Smooth muscle cell (in vitro differentiated cells): ENCODE measurements at regions not wholly inside any gene's neighbourhood (a gene's known extent, or its start where the extent isn't known, plus 50 kb on each side); places are given as distances from the start of the nearest gene placed in this dataset.

Experiments used
- DNase-seq: peaks from one replicate; lab custom pipeline; 2025; ENCODE audit not compliant: unreplicated experiment; lab: John Stamatoyannopoulos, UW
- H2AFZ ChIP-seq: fragments of 200-600 bp; sonication (generic); 2 replicates; pipeline ENCODE4 v1.6.0; 2016; ENCODE audit warnings: antibody characterized with exemption, low read depth, mild to moderate bottlenecking
- H3F3A ChIP-seq: fragments of 200-600 bp; sonication (generic); 2 replicates; pipeline ENCODE4 v1.6.0; 2017; ENCODE audit warnings: antibody characterized with exemption, low read depth
- H3K27ac ChIP-seq: fragments of 200-600 bp; sonication (generic); 2 replicates; pipeline ENCODE4 v1.5.1; 2016; ENCODE audit warnings: low read depth, mild to moderate bottlenecking
- H3K27me3 ChIP-seq: fragments of 200-600 bp; sonication (generic); 2 replicates; pipeline ENCODE4 v1.6.1; 2016; ENCODE audit warnings: low read depth, mild to moderate bottlenecking
- H3K36me3 ChIP-seq: fragments of 200-600 bp; sonication (generic); 2 replicates; pipeline ENCODE4 v1.5.1; 2016; ENCODE audit warnings: low read depth
- H3K4me1 ChIP-seq: fragments of 200-600 bp; sonication (generic); 2 replicates; pipeline ENCODE4 v1.5.1; 2016; ENCODE audit warnings: low read depth
- H3K4me2 ChIP-seq: fragments of 200-600 bp; sonication (generic); 2 replicates; pipeline ENCODE4 v1.6.0; 2016; ENCODE audit warnings: mild to moderate bottlenecking
- H3K4me3 ChIP-seq: fragments of 200-600 bp; sonication (generic); 2 replicates; pipeline ENCODE4 v1.5.1; 2016; ENCODE audit warnings: mild to moderate bottlenecking
- H3K79me2 ChIP-seq: fragments of 200-600 bp; sonication (generic); 2 replicates; pipeline ENCODE4 v1.6.0; 2016; ENCODE audit warnings: low read depth, mild to moderate bottlenecking
- H3K9ac ChIP-seq: fragments of 200-600 bp; sonication (generic); 2 replicates; pipeline ENCODE4 v1.6.0; 2016; ENCODE audit warnings: low read depth
- H3K9me3 ChIP-seq: fragments of 200-600 bp; sonication (generic); replicated peaks from 2 replicates; pipeline ENCODE4 v1.5.1; 2016; ENCODE audit warnings: low read depth
- H4K20me1 ChIP-seq: fragments of 200-600 bp; sonication (generic); 2 replicates; pipeline ENCODE4 v1.6.0; 2016; ENCODE audit warnings: low read depth
- CTCF ChIP-seq: fragments of 200-600 bp; sonication (generic); IDR thresholded peaks from 2 replicates; pipeline ENCODE4 v1.5.1; 2017; ENCODE audit warnings: borderline replicate concordance, mild to moderate bottlenecking, antibody characterized with exemption; ENCODE audit not compliant: insufficient read depth, poor library complexity, severe bottlenecking
- WGBS: methylation state at CpG from one replicate; pipeline ENCODE4 v1.1.7; 2016; ENCODE audit warnings: low lambda C conversion rate; 5-methylcytosine and 5-hydroxymethylcytosine counted together

GRCh38 chr3:67832817-67833216 is 178.4 kb upstream of the SUCLG2 start:
- no peaks in the 10 kb centered on the region for H3K36me3 ChIP-seq
- TF ChIP-seq CTCF: no peak
- no peak overlapping the region for H3K27ac ChIP-seq
- DNase-seq: no peak
- no peaks in the 10 kb centered on the region for H3K27me3 ChIP-seq
- H3K9me3 ChIP-seq: no peaks in the 10 kb centered on the region
- H4K20me1 ChIP-seq: no peaks in the 10 kb centered on the region
- WGBS: 76% methylated on average over 1 of the region's 1 CpG
- H3K4me1 ChIP-seq: peaks cover 9% of the 10 kb centered on the region
- no peak overlapping the region for H3K4me3 ChIP-seq
- H3K4me2 ChIP-seq: no peak overlapping the region
- H3K79me2 ChIP-seq: no peaks in the 10 kb centered on the region
- no peaks in the 10 kb centered on the region for H3F3A ChIP-seq
- H2AFZ ChIP-seq: no peak overlapping the region
- no peak overlapping the region for H3K9ac ChIP-seq

DNA sequence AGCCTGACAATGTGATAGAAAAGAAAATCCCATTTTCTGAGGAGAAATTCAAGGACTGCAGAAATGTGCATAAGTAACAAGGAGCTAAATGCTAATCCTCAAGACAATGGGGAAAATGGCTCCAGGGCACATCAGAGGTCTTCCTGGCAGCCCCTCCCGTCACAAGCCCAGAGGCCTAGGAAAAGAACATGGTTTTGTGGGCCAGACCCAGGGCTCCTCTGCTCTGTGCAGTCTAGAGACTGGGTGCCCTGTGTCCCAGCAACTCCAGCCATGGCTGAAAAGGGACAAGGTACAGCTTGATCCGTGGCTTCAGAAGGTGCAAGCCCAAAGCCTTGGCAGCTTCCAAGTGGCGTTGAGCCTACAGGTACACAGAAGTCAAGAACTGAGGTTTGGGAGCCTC is 176.8 kb upstream of the SUCLG2 start:
- Histone ChIP-seq H2AFZ (no peak overlapping the region), H3K9me3 (no peaks in the 10 kb centered on the region)

GRCh38 chr3:67828486-67829010 is 174.1 kb upstream of the SUCLG2 start:
- peaks cover 9% of the 10 kb centered on the region for H3K4me1 ChIP-seq
- no peak for TF ChIP-seq CTCF
- WGBS: 97% methylated on average over 1 of the region's 1 CpG

More for the DNA sequence above, 176.8 kb upstream of the SUCLG2 start:
- Histone ChIP-seq H3K4me1 (peaks cover 9% of the 10 kb centered on the region), H3K27ac (no peak overlapping the region), H3F3A (no peaks in the 10 kb centered on the region), H3K36me3 (no peaks in the 10 kb centered on the region), H3K4me3 (no peak overlapping the region), H3K4me2 (no peak overlapping the region), H3K27me3 (no peaks in the 10 kb centered on the region), H3K79me2 (no peaks in the 10 kb centered on the region), H3K9ac (no peak overlapping the region), H4K20me1 (no peaks in the 10 kb centered on the region)
- 83% methylated on average over 3 of the region's 3 CpGs for WGBS
- no peak for TF ChIP-seq CTCF
- DNase-seq: no peak

GRCh38 chr3:67821135-67821534 is 166.7 kb upstream of the SUCLG2 start:
- Histone ChIP-seq H3K9me3 (no peaks in the 10 kb centered on the region), H3F3A (no peaks in the 10 kb centered on the region), H3K4me1 (no peaks in the 10 kb centered on the region), H3K79me2 (no peaks in the 10 kb centered on the region), H3K36me3 (no peaks in the 10 kb centered on the region), H3K4me3 (no peak overlapping the region), H3K27ac (no peak overlapping the region), H2AFZ (no peak overlapping the region), H3K27me3 (no peaks in the 10 kb centered on the region), H4K20me1 (no peaks in the 10 kb centered on the region), H3K4me2 (no peak overlapping the region), H3K9ac (no peak overlapping the region)
- no peak for TF ChIP-seq CTCF
- DNase-seq: no peak
- WGBS: 86% methylated on average over 4 of the region's 4 CpGs

More at GRCh38 chr3:67828486-67829010, 174.1 kb upstream of the SUCLG2 start:
- Histone ChIP-seq H3K36me3 (no peaks in the 10 kb centered on the region), H3K27ac (no peak overlapping the region), H3K4me2 (no peak overlapping the region), H2AFZ (no peak overlapping the region), H4K20me1 (no peaks in the 10 kb centered on the region), H3K9me3 (no peaks in the 10 kb centered on the region), H3K4me3 (no peak overlapping the region), H3K79me2 (no peaks in the 10 kb centered on the region), H3F3A (no peaks in the 10 kb centered on the region), H3K27me3 (no peaks in the 10 kb centered on the region), H3K9ac (no peak overlapping the region)
- DNase-seq: no peak
